H9 (cell line): ENCODE measurements at regions not wholly inside any gene's neighbourhood (a gene's known extent, or its start where the extent isn't known, plus 50 kb on each side); places are given as distances from the start of the nearest gene placed in this dataset.

Source experiments
- DNase-seq: peaks from one replicate; pipeline ENCODE4 v3.0.0-alpha.2; 2017
- H2AFZ ChIP-seq: one replicate; pipeline ENCODE4 v1.6.1; 2013; ENCODE audit warnings: mild to moderate bottlenecking, low read length, control low read depth, moderate library complexity
- H2AK5ac ChIP-seq: 2 replicates; pipeline ENCODE4 v1.6.1; 2013; ENCODE audit warnings: low read length, control low read depth, mixed read lengths; ENCODE audit not compliant: insufficient read length
- H2BK120ac ChIP-seq: one replicate; pipeline ENCODE4 v1.6.1; 2013; ENCODE audit warnings: low read depth, mild to moderate bottlenecking, low read length, control low read depth, inconsistent platforms; ENCODE audit not compliant: poor library complexity, severe bottlenecking
- H2BK12ac ChIP-seq: 2 replicates; pipeline ENCODE4 v1.6.1; 2013; ENCODE audit warnings: low read length, control low read depth, mixed read lengths, low read depth; ENCODE audit not compliant: insufficient read length
- H2BK15ac ChIP-seq: 2 replicates; pipeline ENCODE4 v1.6.1; 2013; ENCODE audit warnings: low read depth, low read length, control low read depth
- H2BK20ac ChIP-seq: one replicate; pipeline ENCODE4 v1.6.1; 2013; ENCODE audit warnings: low read depth, mild to moderate bottlenecking, low read length, control low read depth, inconsistent platforms; ENCODE audit not compliant: poor library complexity, severe bottlenecking
- H2BK5ac ChIP-seq: 2 replicates; pipeline ENCODE4 v1.6.1; 2013; ENCODE audit warnings: low read length, control low read depth, mixed read lengths; ENCODE audit not compliant: insufficient read length
- H3K14ac ChIP-seq: 2 replicates; pipeline ENCODE4 v1.6.1; 2013; ENCODE audit warnings: low read length, control low read depth; ENCODE audit not compliant: insufficient read depth
- H3K18ac ChIP-seq: 2 replicates; pipeline ENCODE4 v1.6.1; 2013; ENCODE audit warnings: low read depth, mild to moderate bottlenecking, mixed read lengths, low read length, control low read depth; ENCODE audit not compliant: insufficient read length
- H3K23ac ChIP-seq: 2 replicates; pipeline ENCODE4 v1.6.1; 2013; ENCODE audit warnings: low read length, control low read depth, mixed read lengths, low read depth; ENCODE audit not compliant: insufficient read length
- H3K23me2 ChIP-seq: 2 replicates; pipeline ENCODE4 v1.6.1; 2013; ENCODE audit warnings: low read depth, mild to moderate bottlenecking, mixed read lengths, low read length, control low read depth; ENCODE audit not compliant: insufficient read length, poor library complexity, severe bottlenecking
- H3K27ac ChIP-seq: 2 replicates; pipeline ENCODE4 v1.5.1; 2013; ENCODE audit warnings: low read length, control low read depth, mixed read lengths, low read depth; ENCODE audit not compliant: insufficient read length
- H3K27me3 ChIP-seq: 2 replicates; pipeline ENCODE4 v1.6.1; 2013; ENCODE audit warnings: low read length, control low read depth, inconsistent platforms; ENCODE audit not compliant: insufficient read depth
- H3K4ac ChIP-seq: 2 replicates; pipeline ENCODE4 v1.6.1; 2013; ENCODE audit warnings: low read depth, mild to moderate bottlenecking, control low read depth, inconsistent platforms, low read length, moderate library complexity
- H3K4me1 ChIP-seq: 2 replicates; pipeline ENCODE4 v1.6.1; 2013; ENCODE audit warnings: low read length, control low read depth, inconsistent platforms; ENCODE audit not compliant: insufficient read depth
- H3K4me2 ChIP-seq: 2 replicates; pipeline ENCODE4 v1.6.1; 2013; ENCODE audit warnings: low read length, control low read depth, mixed read lengths; ENCODE audit not compliant: insufficient read length, insufficient read depth
- H3K56ac ChIP-seq: 2 replicates; pipeline ENCODE4 v1.6.1; 2013; ENCODE audit warnings: low read depth, mild to moderate bottlenecking, mixed read lengths, low read length, control low read depth; ENCODE audit not compliant: insufficient read length
- H3K79me1 ChIP-seq: 2 replicates; pipeline ENCODE4 v1.6.1; 2013; ENCODE audit warnings: low read depth, mild to moderate bottlenecking, moderate library complexity, low read length, control low read depth, inconsistent platforms; ENCODE audit not compliant: insufficient read depth, poor library complexity, severe bottlenecking
- H3K79me2 ChIP-seq: 2 replicates; pipeline ENCODE4 v1.6.1; 2013; ENCODE audit warnings: low read length, control low read depth, inconsistent platforms; ENCODE audit not compliant: insufficient read depth
- H3K9ac ChIP-seq: 2 replicates; pipeline ENCODE4 v1.6.1; 2013; ENCODE audit warnings: low read length, control low read depth, mixed read lengths; ENCODE audit not compliant: insufficient read length; ENCODE audit errors: extremely low read depth
- H3K9me3 ChIP-seq: one replicate; pipeline ENCODE4 v1.6.1; 2013; ENCODE audit warnings: low read depth, low read length, inconsistent platforms; ENCODE audit not compliant: control insufficient read depth
- H3T11ph ChIP-seq: one replicate; pipeline ENCODE4 v1.6.1; 2013; ENCODE audit warnings: mild to moderate bottlenecking, low read length, control low read depth, inconsistent platforms
- H4K20me1 ChIP-seq: one replicate; pipeline ENCODE4 v1.6.1; 2013; ENCODE audit not compliant: control insufficient read depth, insufficient read length, insufficient read depth
- H4K5ac ChIP-seq: 2 replicates; pipeline ENCODE4 v1.6.1; 2013; ENCODE audit warnings: low read depth, mild to moderate bottlenecking, mixed read lengths, low read length, control low read depth; ENCODE audit not compliant: insufficient read length
- H4K8ac ChIP-seq: replicated peaks from 2 replicates; pipeline ENCODE4 v1.6.1; 2013; ENCODE audit warnings: low read length, control low read depth, mixed read lengths, low read depth; ENCODE audit not compliant: insufficient read length
- H4K91ac ChIP-seq: 2 replicates; pipeline ENCODE4 v1.6.1; 2013; ENCODE audit warnings: low read depth, mild to moderate bottlenecking, moderate library complexity, mixed read lengths, low read length, control low read depth; ENCODE audit not compliant: insufficient read length
- H3K27ac Mint-ChIP-seq, 3 experiments: 2 replicates in 2 of 3; 3 replicates in 1 of 3; pipeline ENCODE4 v1.8.0; 2020 to 2021; ENCODE audit warnings: mixed read lengths in 3 of 3, mild to moderate bottlenecking in 1 of 3, moderate library complexity in 1 of 3
- H3K27me3 Mint-ChIP-seq: 2 replicates; pipeline ENCODE4 v1.8.0; 2021; ENCODE audit warnings: low read depth, mild to moderate bottlenecking, moderate library complexity, mixed read lengths
- H3K36me3 Mint-ChIP-seq, 3 experiments: 2 replicates in 2 of 3; 3 replicates in 1 of 3; pipeline ENCODE4 v1.8.0; 2020 to 2021; ENCODE audit warnings: low read depth in 3 of 3, mixed read lengths in 3 of 3; ENCODE audit not compliant: insufficient read depth in 1 of 3
- H3K4me1 Mint-ChIP-seq, 2 experiments: 2 replicates each; pipeline ENCODE4 v1.8.0; 2020; ENCODE audit warnings: mixed read lengths in 2 of 2
- H3K4me3 Mint-ChIP-seq, 2 experiments: 2 replicates in 1 of 2; 3 replicates in 1 of 2; pipeline ENCODE4 v1.8.0; 2020 to 2021; ENCODE audit warnings: mild to moderate bottlenecking in 2 of 2, mixed read lengths in 2 of 2, moderate library complexity in 1 of 2
- H3K9me3 Mint-ChIP-seq, 2 experiments: 2 replicates in 1 of 2; 3 replicates in 1 of 2; pipeline ENCODE4 v1.8.0; 2020; ENCODE audit warnings: mild to moderate bottlenecking in 2 of 2, mixed read lengths in 2 of 2, moderate library complexity in 1 of 2
- CTCF ChIP-seq: fragments of 200-600 bp; sonication (generic); conservative IDR thresholded peaks from 3 replicates; pipeline ENCODE4 v1.8.0; 2021; ENCODE audit warnings: antibody characterized with exemption, mild to moderate bottlenecking
- WGBS: extraction: QIAGEN DNeasy Blood & Tissue Kit; methylation state at CpG from one replicate; pipeline ENCODE4 v1.1.7; 2013; ENCODE audit warnings: missing lambda C conversion rate, low lambda C conversion rate, mixed read lengths; ENCODE audit not compliant: insufficient read length; ENCODE audit errors: extremely low coverage; 5-methylcytosine and 5-hydroxymethylcytosine counted together

DNA sequence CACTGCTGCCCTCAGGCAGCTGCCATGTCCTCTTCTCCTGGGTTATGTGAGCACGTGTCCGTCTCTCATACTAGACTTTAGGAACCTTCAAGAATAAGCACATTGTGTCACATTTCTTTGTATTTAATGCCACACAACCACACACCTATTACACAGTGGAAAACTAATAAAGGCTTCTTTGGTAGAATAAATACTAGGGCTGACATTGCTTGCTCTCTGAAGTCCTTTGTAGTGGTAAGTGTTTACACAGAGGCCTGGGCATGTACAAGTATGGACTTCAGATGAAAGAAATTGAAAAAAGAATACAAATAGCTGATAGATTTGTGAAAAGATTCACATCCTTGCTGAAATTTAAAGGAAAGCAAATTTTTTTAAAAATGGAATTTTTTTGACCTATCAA, 188.1 kb upstream of the CCL2 start:
- Histone ChIP-seq H3K4me1 (no peaks in the 10 kb centered on the region), H3K23ac (no peak overlapping the region), H3K56ac (no peak overlapping the region), H2BK120ac (no peak overlapping the region), H3K79me1 (no peaks in the 10 kb centered on the region), H4K20me1 (no peaks in the 10 kb centered on the region), H3K4ac (no peak overlapping the region), H3K79me2 (no peaks in the 10 kb centered on the region), H2BK15ac (no peak overlapping the region), H3K14ac (no peak overlapping the region), H3T11ph (no peak overlapping the region), H4K8ac (no peak overlapping the region), H3K9me3 (no peaks in the 10 kb centered on the region), H2BK20ac (no peak overlapping the region), H2BK5ac (no peak overlapping the region), H3K23me2 (no peaks in the 10 kb centered on the region), H3K18ac (no peak overlapping the region), H2BK12ac (no peak overlapping the region), H4K91ac (no peak overlapping the region), H4K5ac (no peak overlapping the region), H3K9ac (no peak overlapping the region), H3K27me3 (no peaks in the 10 kb centered on the region), H3K27ac (no peak overlapping the region), H2AFZ (no peak overlapping the region), H3K4me2 (no peak overlapping the region), H2AK5ac (no peak overlapping the region)
- Mint-ChIP-seq H3K4me1 (peaks cover 3% of the 10 kb centered on the region in 2 experiments; a peak in 3 of 4 replicates), H3K36me3 (no peaks in the 10 kb centered on the region), H3K27me3 (peaks cover 4% of the 10 kb centered on the region; the same call in 1 of the 2 replicates), H3K9me3 (peaks cover 0 to 7% of the 10 kb centered on the region in 2 experiments; a peak in 2 of 5 replicates), H3K27ac (no peak overlapping the region), H3K4me3 (no peak overlapping the region)
- no peak for DNase-seq
- no CpG with 5 or more reads among the region's 2 CpGs for WGBS
- TF ChIP-seq CTCF: no peak
